B cell (primary cell): ENCODE measurements at regions not wholly inside any gene's neighbourhood (a gene's known extent, or its start where the extent isn't known, plus 50 kb on each side); places are given as distances from the start of the nearest gene placed in this dataset.

Experiments
- ATAC-seq: fragments of 200-7000 bp; cut with Tn5 transposase; one replicate; pipeline ENCODE4 v1.10.0; 2021; ENCODE audit warnings: low read depth, mild to moderate bottlenecking, moderate number of reproducible peaks, moderate library complexity
- CTCF ChIA-PET: fragments of 350-600 bp; sonication (Branson Sonifier 250); formaldehyde crosslinking; loops from one replicate; lab custom pipeline; 2021; ENCODE audit warnings: antibody characterized with exemption, inconsistent platforms; lab: Charles Lee
- POLR2A ChIA-PET: fragments of 350-600 bp; sonication (Branson Sonifier 250); formaldehyde crosslinking; loops from one replicate; lab custom pipeline; 2021; ENCODE audit warnings: antibody characterized with exemption; lab: Charles Lee
- DNase-seq: peaks from one replicate; pipeline ENCODE4 v3.0.0; 2013
- H2AFZ ChIP-seq: 2 replicates; pipeline ENCODE4 v1.6.1; 2012; ENCODE audit warnings: mild to moderate bottlenecking, low read depth, low read length; ENCODE audit not compliant: insufficient read depth, poor library complexity, severe bottlenecking
- H3K27ac ChIP-seq, 2 donors: 1 replicate in 1 of 2; 2 replicates in 1 of 2; pipeline ENCODE4 v1.5.1; 2012 to 2013; ENCODE audit warnings: low read length in 2 of 2, mild to moderate bottlenecking in 2 of 2, moderate library complexity in 1 of 2
- H3K27me3 ChIP-seq, 4 experiments: fragments of 200-600 bp in 1 of 4; sonication (generic) in 1 of 4; replicated peaks in 1 of 4; 1 replicate in 2 of 4; 2 replicates in 2 of 4; pipeline versions ENCODE4 v1.6.1 to v1.7.0; 2013 to 2016; ENCODE audit warnings: low read length in 3 of 4, mild to moderate bottlenecking in 2 of 4, mixed read lengths in 1 of 4, moderate library complexity in 1 of 4; ENCODE audit not compliant: insufficient read depth in 4 of 4, control insufficient read depth in 3 of 4; ENCODE audit errors: control extremely low read depth in 1 of 4
- H3K36me3 ChIP-seq, 2 experiments: replicated peaks in 1 of 2; 1 replicate in 1 of 2; 2 replicates in 1 of 2; pipeline versions ENCODE4 v1.6.1 to v1.7.1; 2013; ENCODE audit warnings: low read length in 1 of 2; ENCODE audit not compliant: insufficient read depth in 2 of 2, control insufficient read depth in 1 of 2; ENCODE audit errors: control extremely low read depth in 1 of 2, extremely low read depth in 1 of 2
- H3K4me1 ChIP-seq, 2 donors: fragments of 200-600 bp in 1 of 2; sonication (generic) in 1 of 2; 1 replicate in 1 of 2; 2 replicates in 1 of 2; pipeline versions ENCODE4 v1.5.1 to v1.6.1; 2013 to 2017; ENCODE audit warnings: low read length in 2 of 2; ENCODE audit not compliant: control insufficient read depth in 2 of 2, insufficient read depth in 2 of 2
- H3K4me2 ChIP-seq: replicated peaks from 2 replicates; pipeline ENCODE3; 2012; ENCODE audit warnings: mild to moderate bottlenecking, low read depth, low read length; ENCODE audit not compliant: poor library complexity, severe bottlenecking
- H3K4me3 ChIP-seq, 5 experiments: fragments of 200-600 bp in 1 of 5; sonication (generic) in 1 of 5; 1 replicate in 3 of 5; 2 replicates in 2 of 5; pipeline versions ENCODE4 v1.5.1 to v1.7.0; 2011 to 2016; ENCODE audit warnings: low read length in 4 of 5, mild to moderate bottlenecking in 4 of 5, low read depth in 2 of 5, control low read depth in 1 of 5, moderate library complexity in 1 of 5; ENCODE audit not compliant: insufficient read depth in 1 of 5; ENCODE audit errors: control extremely low read depth in 1 of 5, extremely low read depth in 1 of 5
- H3K79me2 ChIP-seq: fragments of 200-600 bp; sonication (generic); one replicate; pipeline ENCODE4 v1.6.0; 2016; ENCODE audit warnings: low read length; ENCODE audit not compliant: control insufficient read depth, insufficient read depth
- H3K9ac ChIP-seq: fragments of 200-600 bp; sonication (generic); 2 replicates; pipeline ENCODE4 v1.6.1; 2017; ENCODE audit warnings: mild to moderate bottlenecking, low read length, moderate library complexity
- H3K9me3 ChIP-seq, 3 donors: one replicate each; pipeline versions ENCODE4 v1.6.1 to v1.7.1; 2013; ENCODE audit warnings: low read length in 2 of 3; ENCODE audit not compliant: control insufficient read depth in 2 of 3, insufficient read depth in 1 of 3; ENCODE audit errors: control extremely low read depth in 1 of 3
- H4K20me1 ChIP-seq: 2 replicates; pipeline ENCODE4 v1.6.0; 2012; ENCODE audit warnings: mild to moderate bottlenecking, low read length; ENCODE audit not compliant: insufficient read depth, control insufficient read depth, poor library complexity, severe bottlenecking
- H3K27ac Mint-ChIP-seq: one replicate; pipeline ENCODE4 v1.8.0; 2021; ENCODE audit warnings: mixed read lengths
- H3K27me3 Mint-ChIP-seq: one replicate; pipeline ENCODE4 v1.8.0; 2021; ENCODE audit warnings: mixed read lengths
- H3K4me1 Mint-ChIP-seq: one replicate; pipeline ENCODE4 v1.8.0; 2021; ENCODE audit warnings: mixed read lengths
- H3K4me3 Mint-ChIP-seq: one replicate; pipeline ENCODE4 v1.8.0; 2021; ENCODE audit warnings: mixed read lengths
- H3K9me3 Mint-ChIP-seq: one replicate; pipeline ENCODE4 v1.8.0; 2022; ENCODE audit warnings: mixed read lengths; ENCODE audit not compliant: insufficient read depth
- CTCF ChIP-seq: fragments of 200-600 bp; IDR thresholded peaks from one replicate; pipeline ENCODE4 v1.8.0; 2022; ENCODE audit warnings: antibody characterized with exemption, mild to moderate bottlenecking
- EZH2 ChIP-seq: IDR thresholded peaks from 2 replicates; pipeline ENCODE4 v1.6.1; 2012; ENCODE audit warnings: borderline replicate concordance, low read depth, mild to moderate bottlenecking, moderate library complexity, low read length; ENCODE audit not compliant: insufficient read depth, poor library complexity, severe bottlenecking
- WGBS: methylation state at CpG from one replicate; pipeline ENCODE4 v1.1.5; 2013; ENCODE audit warnings: missing lambda C conversion rate; ENCODE audit not compliant: insufficient coverage; 5-methylcytosine and 5-hydroxymethylcytosine counted together
- intact Hi-C: fragments of 100-400 bp; cut with micrococcal nuclease; formaldehyde crosslinking; loops from one replicate; pipeline ENCODE4 v1.10.0; 2022

GRCh38 chr15:29465196-29465595 lies 195.6 kb upstream of the NSMCE3 start:
- Mint-ChIP-seq H3K4me3 (no peak overlapping the region), H3K27ac (no peak overlapping the region), H3K27me3 (no peaks in the 10 kb centered on the region), H3K4me1 (peaks cover 3% of the 10 kb centered on the region), H3K9me3 (peaks cover 4% of the 10 kb centered on the region)
- Histone ChIP-seq H3K9me3 (peaks cover 0 to 8% (median 0%) of the 10 kb centered on the region in 3 donors), H3K36me3 (no peaks in the 10 kb centered on the region), H2AFZ (no peak overlapping the region), H3K79me2 (no peaks in the 10 kb centered on the region), H3K4me3 (no peak overlapping the region), H3K27ac (no peak overlapping the region), H3K4me1 (no peaks in the 10 kb centered on the region), H3K9ac (no peak overlapping the region), H4K20me1 (no peaks in the 10 kb centered on the region), H3K27me3 (no peaks in the 10 kb centered on the region), H3K4me2 (no peak overlapping the region)
- DNase-seq: no peak
- ChIA-PET POLR2A (no interaction called here), CTCF (no interaction called here)
- 0% methylated on average over 1 of the region's 3 CpGs for WGBS
- no peak for ATAC-seq
- intact Hi-C loops: no loop called here
- no peak for TF ChIP-seq CTCF
- no peak for TF ChIP-seq EZH2

GRCh38 chr15:29461877-29462276 lies 192.3 kb upstream of the NSMCE3 start:
- no peaks in the 10 kb centered on the region for H3K36me3 ChIP-seq

More at GRCh38 chr15:29461877-29462276, 192.3 kb upstream of the NSMCE3 start:
- ATAC-seq: no peak
- no peak for DNase-seq
- Histone ChIP-seq H3K27me3 (no peaks in the 10 kb centered on the region), H4K20me1 (no peaks in the 10 kb centered on the region), H3K4me3 (no peak overlapping the region), H3K4me1 (no peaks in the 10 kb centered on the region), H2AFZ (no peak overlapping the region), H3K9me3 (peaks cover 0 to 7% (median 0%) of the 10 kb centered on the region in 3 donors), H3K27ac (no peak overlapping the region), H3K79me2 (no peaks in the 10 kb centered on the region), H3K9ac (no peak overlapping the region), H3K4me2 (no peak overlapping the region)
- intact Hi-C loops: no loop called here
- Mint-ChIP-seq H3K9me3 (peaks cover 4% of the 10 kb centered on the region), H3K27me3 (no peaks in the 10 kb centered on the region), H3K4me1 (peaks cover 3% of the 10 kb centered on the region), H3K4me3 (no peak overlapping the region), H3K27ac (no peak overlapping the region)
- TF ChIP-seq EZH2: no peak
- no peak for TF ChIP-seq CTCF
- POLR2A ChIA-PET: no interaction called here
- no CpG with 5 or more reads among the region's 3 CpGs for WGBS
- CTCF ChIA-PET: no interaction called here
